Prostate gland (tissue), 2 donors: ENCODE measurements at regions not wholly inside any gene's neighbourhood (a gene's known extent, or its start where the extent isn't known, plus 50 kb on each side); places are given as distances from the start of the nearest gene placed in this dataset.

Experiments
- DNase-seq: peaks from one replicate; pipeline ENCODE4 v3.0.0-alpha.2; 2019; ENCODE audit warnings: low spot score
- H3K27ac ChIP-seq, 2 donors: fragments of 200-600 bp; sonication (generic); 2 replicates each; pipeline ENCODE4 v1.5.1; 2017 to 2019
- H3K27me3 ChIP-seq: fragments of 200-600 bp; sonication (generic); replicated peaks from 2 replicates; pipeline ENCODE4 v1.5.1; 2019; ENCODE audit not compliant: insufficient read depth
- H3K36me3 ChIP-seq, 2 donors: fragments of 200-600 bp; sonication (generic); 1 replicate in 1 of 2; 2 replicates in 1 of 2; pipeline versions ENCODE4 v1.5.1 to v1.8.1; 2017 to 2019
- H3K4me1 ChIP-seq: fragments of 200-600 bp; sonication (generic); replicated peaks from 2 replicates; pipeline ENCODE4 v1.5.1; 2019
- H3K4me3 ChIP-seq, 2 donors: fragments of 200-600 bp; sonication (generic); 2 replicates each; pipeline ENCODE4 v1.5.1; 2017 to 2019
- H3K9me3 ChIP-seq: fragments of 200-600 bp; sonication (generic); 2 replicates; pipeline ENCODE4 v1.5.1; 2017
- CTCF ChIP-seq, 4 experiments: fragments of 200-600 bp in 2 of 4; fragments of 450-650 bp in 2 of 4; sonication (generic) in 2 of 4; IDR thresholded peaks; 1 replicate in 3 of 4; 2 replicates in 1 of 4; pipeline ENCODE4 v1.5.1; 2016 to 2019; ENCODE audit warnings: antibody characterized with exemption in 4 of 4, mild to moderate bottlenecking in 2 of 4, moderate library complexity in 2 of 4
- POLR2A ChIP-seq: fragments of 450-650 bp; IDR thresholded peaks from one replicate; pipeline ENCODE4 v1.6.1; 2016; ENCODE audit warnings: antibody characterized with exemption, mild to moderate bottlenecking
- POLR2AphosphoS5 ChIP-seq: sonication (generic); formaldehyde crosslinking; IDR thresholded peaks from one replicate; pipeline ENCODE4 v1.6.1; 2017; ENCODE audit warnings: antibody characterized with exemption
- WGBS: methylation state at CpG from one replicate; pipeline ENCODE4 v1.1.5; 2018; 5-methylcytosine and 5-hydroxymethylcytosine counted together
- intact Hi-C: fragments of 100-400 bp; cut with DNase I; formaldehyde crosslinking; loops from one replicate; pipeline ENCODE4 v1.14.2; 2022

GRCh38 chr16:13529193-13529982 is 390.6 kb upstream of the ERCC4 start:
- no peak for DNase-seq
- no peaks in the 10 kb centered on the region for H3K27me3 ChIP-seq
- H3K36me3 ChIP-seq = no peaks in the 10 kb centered on the region
- 55% methylated on average over 3 of the region's 3 CpGs for WGBS
- TF ChIP-seq POLR2AphosphoS5 (no peak), POLR2A (no peak), CTCF (IDR thresholded peaks at IDR 0.05) (no peak)
- no peak overlapping the region for H3K27ac ChIP-seq
- intact Hi-C loops = no loop called here
- H3K4me3 ChIP-seq = no peak overlapping the region
- H3K9me3 ChIP-seq = no peaks in the 10 kb centered on the region
- no peaks in the 10 kb centered on the region for H3K4me1 ChIP-seq

GRCh38 chr16:13540771-13541170 is 379.2 kb upstream of the ERCC4 start:
- Histone ChIP-seq H3K36me3 (no peaks in the 10 kb centered on the region), H3K9me3 (no peaks in the 10 kb centered on the region), H3K27ac (no peak overlapping the region), H3K4me1 (no peaks in the 10 kb centered on the region), H3K4me3 (no peak overlapping the region), H3K27me3 (no peaks in the 10 kb centered on the region)
- intact Hi-C loops = no loop called here
- DNase-seq = no peak
- WGBS = 71% methylated on average over 4 of the region's 4 CpGs
- TF ChIP-seq CTCF (IDR thresholded peaks at IDR 0.05) = no peak
- TF ChIP-seq POLR2AphosphoS5 = no peak
- TF ChIP-seq POLR2A = no peak

- Histone ChIP-seq H3K4me3 (no peak overlapping the region), H3K27ac (no peak overlapping the region), H3K4me1 (no peaks in the 10 kb centered on the region), H3K36me3 (no peaks in the 10 kb centered on the region), H3K9me3 (no peaks in the 10 kb centered on the region), H3K27me3 (no peaks in the 10 kb centered on the region)
- WGBS = 83% methylated on average over 2 of the region's 2 CpGs
- intact Hi-C loops = no loop called here
- TF ChIP-seq CTCF (IDR thresholded peaks at IDR 0.05) (no peak), POLR2AphosphoS5 (no peak), POLR2A (no peak)
- DNase-seq = no peak
Observed at GRCh38 chr16:13542284-13542683, 377.7 kb upstream of the ERCC4 start.

- no peak for DNase-seq
- Histone ChIP-seq H3K9me3 (no peaks in the 10 kb centered on the region), H3K36me3 (no peaks in the 10 kb centered on the region), H3K4me1 (no peaks in the 10 kb centered on the region), H3K4me3 (no peak overlapping the region), H3K27ac (no peak overlapping the region), H3K27me3 (no peaks in the 10 kb centered on the region)
- TF ChIP-seq POLR2AphosphoS5 = no peak
- no peak for TF ChIP-seq CTCF (IDR thresholded peaks at IDR 0.05)
- TF ChIP-seq POLR2A = no peak
- WGBS = 25% methylated on average over 1 of the region's 1 CpG
- intact Hi-C loops = no loop called here
Observed at GRCh38 chr16:13543850-13544249, 376.1 kb upstream of the ERCC4 start.

GRCh38 chr16:13545271-13545670 is 374.7 kb upstream of the ERCC4 start:
- Histone ChIP-seq H3K27ac (no peak overlapping the region), H3K4me1 (no peaks in the 10 kb centered on the region), H3K36me3 (no peaks in the 10 kb centered on the region), H3K4me3 (no peak overlapping the region), H3K9me3 (no peaks in the 10 kb centered on the region), H3K27me3 (no peaks in the 10 kb centered on the region)
- WGBS = 84% methylated on average over 2 of the region's 2 CpGs
- TF ChIP-seq CTCF (IDR thresholded peaks at IDR 0.05) (no peak), POLR2A (no peak), POLR2AphosphoS5 (no peak)
- no peak for DNase-seq
- intact Hi-C loops = no loop called here
